ENCODE measurements at regions not wholly inside any gene's neighbourhood (a gene's known extent, or its start where the extent isn't known, plus 50 kb on each side); places are given as distances from the start of the nearest gene placed in this dataset.
"Not testable (repeated sequence)": the region's sequence is repeated elsewhere in the genome, so short reads cannot be mapped to it uniquely, and the experiment has no call there.

DNA sequence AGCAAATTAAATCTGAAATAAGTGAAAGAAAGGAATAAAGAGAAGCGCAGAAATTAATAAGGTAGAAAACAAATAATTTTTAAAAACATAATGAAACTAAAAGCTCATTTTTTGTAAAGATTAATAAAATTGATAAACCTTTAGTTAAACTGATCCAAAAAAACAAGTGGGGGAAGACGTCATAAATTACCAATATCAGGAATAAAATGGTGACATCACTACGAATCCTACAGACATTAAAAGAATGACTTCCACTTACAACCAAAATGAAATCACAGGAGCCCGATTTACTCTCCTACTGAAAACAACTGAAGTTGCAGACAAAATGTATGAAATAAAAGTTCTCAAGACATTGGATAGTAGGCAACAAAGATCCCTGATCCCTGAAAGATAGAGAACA, 68.1 kb upstream of the IFFO2 start:
- no peak overlapping the region for H3K27ac ChIP-seq (ENCODE audit: low read depth, low read length)
- 94 to 97% (median 96%) methylated on average over 4 of the region's 4 CpGs for WGBS, 3 donors

DNA sequence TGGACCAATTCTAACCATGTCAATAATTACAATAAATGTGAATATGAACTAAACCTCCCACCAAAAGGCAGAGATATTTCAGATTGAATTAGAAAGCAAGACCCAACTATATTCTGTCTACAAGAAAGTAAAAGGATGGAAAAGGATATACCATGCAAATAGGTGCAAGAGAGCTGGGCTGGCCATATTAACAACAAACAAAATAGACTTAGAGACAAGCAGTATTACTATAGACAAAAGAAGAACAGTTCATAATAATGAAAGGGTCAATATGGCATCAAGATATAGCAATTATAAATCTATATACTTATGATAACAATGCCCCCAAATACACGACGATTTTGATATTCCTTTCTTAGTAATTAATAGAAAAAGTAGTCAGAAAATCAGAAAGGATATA, 67.3 kb upstream of the IFFO2 start:
- WGBS, 3 donors: 47 to 91% (median 77%) methylated on average over 2 of the region's 2 CpGs
- no peak overlapping the region for H3K27ac ChIP-seq (ENCODE audit: low read depth, low read length)

DNA sequence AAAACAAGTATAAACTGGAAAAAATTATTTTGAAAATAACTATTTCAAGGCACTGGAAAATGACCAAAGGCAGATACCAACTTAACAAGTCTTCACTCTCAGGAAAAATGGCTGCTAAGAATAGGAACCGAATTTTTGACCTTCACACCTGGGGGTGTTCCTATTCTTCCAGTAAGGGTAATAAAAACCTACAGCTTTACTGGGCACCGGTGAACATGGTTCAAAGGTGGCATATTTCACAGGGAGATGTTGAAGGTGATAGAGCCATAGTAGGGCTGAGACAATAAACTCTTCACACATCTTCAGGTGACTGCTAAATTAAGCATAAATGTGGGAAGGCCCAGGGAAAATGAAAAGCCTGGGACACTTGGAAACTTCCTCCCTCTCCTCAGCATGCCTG, 65.4 kb upstream of the IFFO2 start:
- no peak overlapping the region for H3K27ac ChIP-seq (ENCODE audit: low read depth, low read length)
- WGBS, 3 donors: 43 to 71% (median 51%) methylated on average over 2 of the region's 2 CpGs

DNA sequence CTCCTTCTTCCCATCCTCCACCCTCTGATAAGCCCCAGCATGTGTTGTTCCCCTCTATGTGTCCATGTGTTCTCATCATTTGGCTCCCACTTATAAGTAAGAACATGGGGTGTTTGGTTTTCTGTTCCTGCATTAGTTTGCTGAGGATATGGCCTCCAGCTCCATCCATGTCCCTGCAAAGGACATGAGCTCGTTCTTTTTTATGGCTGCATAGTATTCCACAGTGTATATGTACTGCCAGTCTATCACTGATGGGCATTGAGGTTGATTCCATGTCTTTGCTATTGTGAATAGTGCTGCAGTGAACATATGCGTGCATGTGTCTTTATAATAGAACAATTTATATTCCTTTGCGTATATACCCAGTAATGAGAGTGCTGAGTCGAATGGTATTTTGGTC, 62.8 kb upstream of the IFFO2 start:
- 95 to 96% (median 95%) methylated on average over 4 of the region's 4 CpGs for WGBS, 3 donors
- H3K27ac ChIP-seq (ENCODE audit: low read depth, low read length): not testable (repeated sequence)

DNA sequence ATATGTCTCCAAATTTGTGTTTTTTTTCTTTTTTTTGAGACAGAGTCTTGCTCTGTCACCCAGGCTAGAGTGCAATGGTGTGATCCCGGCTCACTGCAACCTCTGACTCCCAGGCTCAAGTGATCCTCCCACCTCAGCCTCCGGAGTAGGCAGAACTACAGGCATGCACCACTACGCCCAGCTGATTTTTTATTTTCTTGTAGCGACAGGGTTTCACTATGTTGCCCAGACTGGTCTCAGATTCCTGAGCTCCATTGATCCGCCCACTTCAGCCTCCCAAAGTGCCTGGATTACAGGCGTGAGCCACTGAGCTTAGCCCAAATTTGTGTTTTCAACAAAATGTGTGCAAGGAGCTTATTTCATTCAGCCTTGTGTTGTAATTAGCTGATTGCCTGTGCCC, 59.0 kb upstream of the IFFO2 start:
- H3K27ac ChIP-seq (ENCODE audit: low read depth, low read length): no peak overlapping the region

DNA sequence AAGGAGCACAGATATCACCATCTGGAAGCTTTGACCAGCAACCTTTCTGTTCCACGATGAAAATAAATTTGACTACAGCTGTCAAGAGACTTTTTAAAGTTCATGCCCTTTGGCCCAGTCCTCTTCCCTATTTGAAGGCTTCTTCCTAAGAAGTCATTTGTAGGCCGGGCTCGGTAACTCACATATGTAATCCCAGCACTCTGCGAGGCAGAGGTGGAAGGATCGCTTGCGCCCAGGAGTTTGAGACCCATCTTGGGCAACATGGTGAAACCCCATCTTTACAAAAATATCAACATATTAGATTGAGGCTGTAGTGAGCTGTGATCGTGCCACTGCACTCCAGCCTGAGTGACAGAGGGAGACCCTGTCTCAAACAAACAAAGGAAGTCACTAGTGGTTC, 58.3 kb upstream of the IFFO2 start:
- WGBS, 3 donors: 69 to 88% (median 72%) methylated on average over 7 of the region's 7 CpGs
- H3K27ac ChIP-seq (ENCODE audit: low read depth, low read length): no peak overlapping the region

More for the DNA sequence above, 59.0 kb upstream of the IFFO2 start:
- 88 to 93% (median 91%) methylated on average over 6 of the region's 6 CpGs for WGBS, 3 donors

DNA sequence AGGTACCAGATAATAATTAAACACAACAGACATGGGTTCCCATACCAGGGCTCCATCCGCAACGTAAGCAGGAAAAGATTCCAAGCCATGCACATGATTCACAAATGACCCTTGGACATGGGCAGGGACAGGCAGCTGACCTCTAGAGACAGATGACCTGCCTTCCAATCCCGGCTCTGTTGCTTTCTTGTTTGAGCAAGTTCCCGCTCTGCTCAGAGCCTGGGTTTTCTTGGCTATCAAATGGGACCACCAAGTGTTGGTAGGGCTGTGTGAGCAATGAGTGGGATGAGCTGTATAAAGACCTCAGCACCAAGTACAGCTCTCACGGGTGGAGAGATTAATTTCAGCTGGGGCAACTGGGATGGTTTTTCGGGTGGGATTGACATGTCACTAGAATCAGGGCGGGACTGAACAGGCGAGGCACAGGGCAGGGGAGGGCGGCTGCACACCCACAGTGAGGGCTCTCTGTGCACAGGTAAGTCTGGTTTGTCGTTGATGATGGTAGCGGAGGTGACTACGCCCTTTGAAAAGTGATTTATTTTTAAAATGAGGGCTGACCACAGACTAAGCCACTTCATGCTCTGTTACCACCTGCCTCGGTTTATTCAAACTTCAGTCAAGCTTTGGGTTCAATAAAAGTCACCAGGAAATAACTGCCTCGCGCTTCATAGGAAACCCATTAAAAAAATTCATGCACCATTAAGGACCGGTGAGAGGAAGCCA, 57.5 kb upstream of the IFFO2 start:
- no peak overlapping the region for H3K27ac ChIP-seq (ENCODE audit: low read depth, low read length)
- WGBS, 3 donors: 91 to 92% (median 92%) methylated on average over 16 of the region's 16 CpGs

DNA sequence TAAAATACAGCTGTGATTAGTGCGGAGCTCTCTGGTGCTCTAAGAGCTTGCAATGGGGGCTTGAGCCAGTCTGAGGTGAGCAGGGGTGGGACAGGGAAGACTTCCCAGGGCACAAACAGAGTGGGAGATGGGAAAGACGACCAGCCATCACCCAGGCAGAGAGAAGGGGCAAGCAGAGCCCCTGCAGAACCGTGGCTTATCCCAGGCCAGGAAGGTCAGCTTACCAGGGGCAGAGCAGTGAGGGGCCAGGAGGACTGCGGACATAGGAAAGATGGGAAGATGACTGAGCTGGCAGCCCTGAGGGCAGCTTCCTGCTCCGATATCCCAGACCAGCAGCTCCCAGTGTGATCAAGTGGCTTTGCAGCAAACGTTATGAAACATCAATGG, 55.4 kb upstream of the IFFO2 start:
- WGBS, 3 donors: 63 to 72% (median 70%) methylated on average over 6 of the region's 6 CpGs
- H3K27ac ChIP-seq (ENCODE audit: low read depth, low read length): no peak overlapping the region

DNA sequence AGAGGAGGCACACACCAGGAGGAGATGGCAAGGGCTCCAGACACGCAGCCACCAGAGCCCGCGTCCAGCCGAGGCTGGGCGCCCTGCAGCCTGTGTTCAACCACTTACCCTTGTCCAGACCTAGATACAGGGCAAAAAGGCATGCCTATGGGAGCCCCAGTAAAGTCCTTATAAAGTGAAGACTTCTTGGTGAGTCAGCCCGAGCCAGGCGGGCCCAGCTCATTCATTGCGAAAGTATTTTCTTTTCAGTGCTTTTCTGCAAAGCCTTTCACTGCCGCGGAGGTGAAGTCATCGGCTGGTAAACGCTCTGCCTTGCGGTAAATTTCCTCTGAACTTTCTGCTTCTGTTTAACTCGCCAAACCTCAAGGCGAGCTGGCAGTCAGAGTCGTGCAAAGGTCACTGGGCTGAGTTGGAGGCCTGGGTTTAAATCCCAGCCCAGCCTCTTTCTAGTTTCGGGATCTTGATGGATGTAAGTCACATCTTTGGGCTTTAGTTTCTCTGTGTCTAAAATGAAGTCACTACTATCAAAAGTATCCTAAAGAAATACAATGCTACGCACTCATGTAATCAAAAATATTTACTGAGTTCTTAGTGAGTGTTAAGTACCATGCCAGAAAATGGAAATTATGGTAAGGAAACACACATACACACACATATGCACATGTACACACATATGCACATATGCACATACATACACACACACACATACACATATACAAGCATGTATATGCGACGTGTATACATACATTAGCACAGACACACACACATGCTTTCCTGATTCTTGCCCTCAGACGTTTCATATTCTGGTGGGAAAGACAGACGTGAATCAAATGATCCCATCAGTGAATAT, 54.7 kb upstream of the IFFO2 start:
- 22 to 44% (median 33%) methylated on average over 22 of the region's 22 CpGs for WGBS, 3 donors

DNA sequence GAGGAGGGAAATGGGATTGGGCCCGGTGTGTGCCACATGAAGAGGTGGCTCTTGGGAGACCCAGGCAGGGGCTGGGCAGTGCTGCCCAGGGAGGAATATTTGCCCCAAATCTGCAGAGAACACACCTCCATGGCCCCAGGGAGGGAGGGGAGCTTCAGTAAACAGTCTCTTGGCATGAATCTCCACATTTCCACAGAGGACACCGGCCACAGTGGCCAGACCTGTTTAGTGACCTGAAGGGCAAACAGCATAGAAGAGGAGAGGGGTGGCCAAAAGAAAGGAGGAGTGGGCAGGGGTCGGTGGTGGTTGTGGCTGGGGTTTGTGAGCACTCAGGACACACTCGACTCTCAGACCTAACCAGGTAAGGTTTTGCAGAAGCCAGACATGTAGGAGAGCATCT, 54.0 kb upstream of the IFFO2 start:
- H3K27ac ChIP-seq (ENCODE audit: low read depth, low read length): peak overlapping the region; percentile 11
- 25 to 84% (median 75%) methylated on average over 4 of the region's 4 CpGs for WGBS, 3 donors

More for the DNA sequence above, 54.7 kb upstream of the IFFO2 start:
- peak overlapping the region; percentile 11 for H3K27ac ChIP-seq (ENCODE audit: low read depth, low read length)

DNA sequence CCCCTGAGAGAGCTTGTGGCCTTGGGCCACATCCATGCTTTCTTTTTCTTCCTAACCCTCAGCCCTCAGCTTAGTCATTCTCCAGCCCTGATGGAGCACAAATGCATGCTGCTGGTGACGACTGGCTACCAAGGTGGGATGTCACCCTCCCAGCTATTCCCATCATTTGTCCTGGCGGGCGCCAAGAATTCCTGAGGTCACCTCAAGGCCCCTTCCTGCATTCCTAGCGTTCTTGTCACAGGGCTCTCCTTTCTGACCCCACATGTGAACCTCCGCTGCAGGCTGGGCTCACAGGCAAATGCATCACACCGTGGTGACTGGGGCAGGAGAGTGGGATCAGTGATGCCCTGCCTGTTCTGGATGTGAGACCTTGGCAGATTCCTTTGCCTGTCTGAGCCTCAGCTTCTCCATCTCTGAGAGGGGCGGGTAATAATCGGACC, 53.4 kb upstream of the IFFO2 start:
- 54 to 83% (median 81%) methylated on average over 8 of the region's 8 CpGs for WGBS, 3 donors
- no peak overlapping the region for H3K27ac ChIP-seq (ENCODE audit: low read depth, low read length)

DNA sequence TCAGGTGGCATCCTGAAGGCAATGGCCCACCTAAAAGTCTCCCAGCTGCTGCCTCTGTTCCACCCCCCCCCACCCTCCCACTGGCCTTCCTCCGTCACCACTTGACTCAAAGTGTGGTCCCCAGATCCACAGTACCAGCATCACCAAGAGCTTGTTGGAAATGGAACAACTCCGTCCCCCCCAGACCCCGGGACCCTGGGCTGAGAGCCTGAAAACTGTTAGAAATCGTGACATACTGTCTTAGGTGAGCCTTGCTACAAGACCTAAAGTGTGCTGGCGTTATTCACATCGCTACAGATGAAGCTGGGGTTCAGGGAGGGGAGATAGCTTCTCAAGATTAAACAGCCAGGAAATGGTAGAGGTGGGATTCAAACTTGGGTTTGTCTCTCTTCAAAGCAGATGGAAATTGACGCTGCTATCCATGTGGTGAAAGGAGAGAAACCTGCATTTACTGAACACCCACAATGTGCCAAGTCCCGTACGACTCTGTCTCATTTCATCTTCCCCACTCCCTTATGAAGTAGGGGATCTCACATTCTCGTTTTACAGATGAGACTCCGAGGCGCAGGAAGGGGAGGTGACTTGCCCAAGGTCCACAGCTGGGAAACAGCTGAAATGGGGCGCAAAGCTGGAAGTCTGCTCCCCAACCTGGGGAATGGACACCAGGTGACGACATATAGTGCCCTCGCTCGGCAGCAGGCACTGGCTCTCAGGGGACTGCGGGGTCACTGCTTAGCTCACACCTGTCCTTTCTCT, 52.8 kb upstream of the IFFO2 start:
- H3K27ac ChIP-seq (ENCODE audit: low read depth, low read length): no peak overlapping the region
- 53 to 81% (median 80%) methylated on average over 15 to 17 of the region's 17 CpGs for WGBS, 3 donors

DNA sequence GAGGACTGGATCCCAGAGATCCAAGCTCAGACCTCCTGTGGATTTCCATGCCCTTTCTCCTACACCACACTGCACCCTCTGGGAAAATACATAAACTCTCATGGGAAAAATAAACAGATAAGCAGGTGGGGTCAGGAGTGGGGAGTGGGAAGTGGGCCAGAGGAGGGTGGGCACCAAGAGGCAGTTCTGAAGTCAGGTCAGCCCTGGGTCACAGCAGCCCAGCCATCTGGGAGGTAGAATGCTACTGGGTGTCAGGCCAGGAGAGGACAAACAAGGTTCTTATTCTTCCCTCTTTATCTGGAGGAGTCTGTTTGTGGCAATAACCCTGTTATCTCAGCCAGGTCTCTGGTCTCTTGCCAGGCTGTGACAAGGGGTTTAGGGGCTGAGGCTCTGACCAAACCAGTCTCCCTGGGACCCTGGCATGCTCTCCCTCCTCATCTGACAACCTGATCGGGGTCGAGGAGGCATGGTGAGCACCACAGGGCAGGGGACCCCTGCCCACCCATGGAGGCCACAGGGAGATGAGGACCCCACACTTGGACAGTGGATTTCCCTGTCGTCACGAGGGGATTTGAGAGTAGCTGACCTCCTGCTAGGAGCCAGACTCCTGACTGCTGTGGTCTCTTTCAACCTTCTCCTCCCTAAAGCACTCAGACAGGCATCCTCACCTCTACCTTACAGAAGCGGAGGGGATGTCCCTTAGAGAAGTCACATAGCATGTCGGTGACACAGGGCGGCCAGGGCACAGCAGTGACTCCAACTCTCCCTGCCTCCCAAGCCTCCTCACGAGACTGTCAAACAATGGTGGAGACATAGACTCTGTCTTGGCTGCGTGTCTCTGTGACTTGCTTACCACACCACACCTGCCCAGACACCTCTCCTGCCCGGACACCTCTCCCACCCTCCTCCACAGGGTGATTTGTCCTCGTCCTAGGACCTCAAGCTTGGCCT, 51.3 kb upstream of the IFFO2 start:
- H3K27ac ChIP-seq (ENCODE audit: low read depth, low read length): no peak overlapping the region
- 40 to 86% (median 81%) methylated on average over 11 of the region's 11 CpGs for WGBS, 3 donors

DNA sequence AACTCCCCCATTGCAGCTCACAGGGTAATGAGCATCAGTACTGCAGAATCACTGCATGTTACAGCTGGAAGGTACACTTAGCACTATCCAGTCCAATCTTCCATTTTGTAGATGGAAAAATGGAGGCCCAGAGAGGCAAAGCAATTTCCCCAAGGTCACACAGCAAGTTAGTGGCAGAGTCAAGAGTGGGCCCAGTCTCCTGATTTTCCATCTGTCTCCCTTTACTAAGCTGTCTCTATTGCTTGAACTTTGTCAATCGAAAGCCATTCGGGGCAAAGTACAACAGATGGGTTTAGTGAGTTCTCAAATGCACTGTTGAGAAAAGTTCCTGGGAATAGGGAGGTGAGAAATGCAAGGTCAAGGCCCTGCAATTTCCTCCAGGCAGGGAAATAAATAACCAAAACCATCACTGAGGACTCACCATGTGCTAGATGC, 50.4 kb upstream of the IFFO2 start:
- WGBS, 3 donors: 28 to 91% (median 75%) methylated on average over 2 of the region's 2 CpGs
- H3K27ac ChIP-seq (ENCODE audit: low read depth, low read length): no peak overlapping the region

Data from adipose tissue (tissue), 3 donors.